OCI-LY1 (cell line): ENCODE measurements at regions not wholly inside any gene's neighbourhood (a gene's known extent, or its start where the extent isn't known, plus 50 kb on each side); places are given as distances from the start of the nearest gene placed in this dataset.

Experiments
- H2AFZ ChIP-seq: fragments of 200-600 bp; sonication (generic), shearing (Covaris generic); 2 replicates; pipeline ENCODE4 v1.6.0; 2014; ENCODE audit warnings: antibody characterized with exemption, mild to moderate bottlenecking, low read length
- H3F3A ChIP-seq: fragments of 200-600 bp; sonication (generic), shearing (Covaris generic); 2 replicates; pipeline ENCODE4 v1.6.0; 2014; ENCODE audit warnings: mild to moderate bottlenecking, antibody characterized with exemption, low read length, moderate library complexity; ENCODE audit not compliant: insufficient read depth
- H3K27ac ChIP-seq: fragments of 200-600 bp; sonication (generic); 2 replicates; pipeline ENCODE4 v1.5.1; 2014; ENCODE audit warnings: low read length, mixed run types, mild to moderate bottlenecking, low read depth; ENCODE audit not compliant: poor library complexity, severe bottlenecking
- H3K27me3 ChIP-seq: fragments of 200-600 bp; sonication (generic); 2 replicates; pipeline ENCODE4 v1.6.0; 2014; ENCODE audit warnings: antibody characterized with exemption, mild to moderate bottlenecking, low read length, moderate library complexity; ENCODE audit not compliant: insufficient read depth
- H3K36me3 ChIP-seq: fragments of 200-600 bp; sonication (generic); 2 replicates; pipeline ENCODE4 v1.6.1; 2014; ENCODE audit warnings: mild to moderate bottlenecking, antibody characterized with exemption, low read length, moderate library complexity, mixed read lengths; ENCODE audit not compliant: insufficient read depth
- H3K4me1 ChIP-seq: fragments of 200-600 bp; sonication (generic); 2 replicates; pipeline ENCODE4 v1.5.1; 2014; ENCODE audit warnings: mild to moderate bottlenecking, low read length, moderate library complexity; ENCODE audit not compliant: insufficient read depth, severe bottlenecking
- H3K4me2 ChIP-seq: fragments of 200-600 bp; sonication (generic), shearing (Covaris generic); 2 replicates; pipeline ENCODE4 v1.6.1; 2014; ENCODE audit warnings: low read length
- H3K4me3 ChIP-seq: fragments of 200-600 bp; sonication (generic); 2 replicates; pipeline ENCODE4 v1.5.1; 2014; ENCODE audit warnings: low read length, low read depth, mild to moderate bottlenecking, mixed read lengths; ENCODE audit not compliant: poor library complexity, severe bottlenecking
- H3K79me2 ChIP-seq: fragments of 200-600 bp; shearing (Covaris generic); 2 replicates; pipeline ENCODE4 v1.6.1; 2016; ENCODE audit warnings: mixed run types, low read length, mixed read lengths; ENCODE audit not compliant: insufficient read depth
- H3K9ac ChIP-seq: fragments of 200-600 bp; sonication (generic), shearing (Covaris generic); 2 replicates; pipeline ENCODE4 v1.6.1; 2014; ENCODE audit warnings: mild to moderate bottlenecking, low read length, mixed read lengths
- H3K9me2 ChIP-seq: fragments of 200-600 bp; sonication (generic), shearing (Covaris generic); 2 replicates; pipeline ENCODE4 v1.6.1; 2014; ENCODE audit warnings: low read depth, mild to moderate bottlenecking, low read length, mixed read lengths
- H3K9me3 ChIP-seq: fragments of 200-600 bp; shearing (Covaris generic); 2 replicates; pipeline ENCODE4 v1.6.1; 2014; ENCODE audit warnings: low read length, mixed read lengths
- H4K20me1 ChIP-seq: fragments of 200-600 bp; sonication (generic), shearing (Covaris generic); 2 replicates; pipeline ENCODE4 v1.6.0; 2016; ENCODE audit warnings: mild to moderate bottlenecking, low read length; ENCODE audit not compliant: insufficient read depth
- EZH2 ChIP-seq: fragments of 200-600 bp; sonication (generic), shearing (Covaris generic); IDR thresholded peaks from 2 replicates; pipeline ENCODE4 v1.8.0; 2017; ENCODE audit warnings: borderline replicate concordance, mixed run types, mild to moderate bottlenecking, antibody characterized with exemption, low read length, moderate library complexity, mixed read lengths
- TF ChIP-seq, protein P1 (sequence below): fragments of 200-600 bp; sonication (generic), shearing (Covaris generic); IDR thresholded peaks from 2 replicates; pipeline ENCODE4 v1.5.1; 2017; ENCODE audit warnings: mild to moderate bottlenecking, antibody characterized with exemption, low read length, moderate library complexity, mixed read lengths

DNA sequence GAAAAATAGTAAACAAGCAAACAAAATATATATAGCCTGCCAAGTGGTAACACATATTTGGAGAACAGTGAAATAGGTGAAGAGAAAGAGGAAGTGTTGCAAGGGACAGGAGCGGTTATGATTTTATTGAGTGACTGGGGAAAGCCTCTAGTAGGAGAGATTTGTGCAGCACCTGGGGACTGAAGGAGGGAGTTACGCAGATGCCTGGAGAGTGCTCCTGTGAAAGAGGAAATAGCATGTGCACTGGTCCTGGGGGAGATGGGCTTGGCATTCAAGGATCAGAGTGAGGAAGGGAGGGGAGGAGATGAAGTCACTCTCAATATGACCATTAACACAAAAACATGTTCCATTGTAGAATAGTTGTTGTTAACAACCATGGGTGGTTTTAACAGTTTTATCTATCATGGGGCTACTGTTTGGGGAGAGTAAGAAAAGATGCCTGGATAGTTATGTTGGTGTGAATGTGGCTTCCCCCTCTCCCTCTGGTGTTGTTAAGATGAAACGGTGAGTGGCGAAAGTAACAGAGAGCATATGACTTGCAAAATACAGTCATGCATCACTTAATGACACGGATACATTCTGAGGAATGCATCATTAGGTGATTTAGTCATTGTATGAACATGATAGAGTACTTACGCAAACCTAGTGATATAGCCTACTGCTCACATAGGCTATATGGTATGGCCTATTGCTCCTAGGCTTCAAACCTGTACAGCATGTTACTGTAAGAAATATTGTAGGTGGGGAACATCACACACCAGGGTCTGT, 251.7 kb upstream of the ARGLU1 start:
- Histone ChIP-seq H3K79me2 (no peaks in the 10 kb centered on the region; the same call in 1 of the 2 replicates), H3F3A (no peaks in the 10 kb centered on the region), H3K27me3 (no peaks in the 10 kb centered on the region), H3K4me2 (no peak overlapping the region), H4K20me1 (no peaks in the 10 kb centered on the region), H3K4me3 (no peak overlapping the region), H3K9me2 (no peaks in the 10 kb centered on the region), H2AFZ (no peak overlapping the region), H3K9me3 (no peaks in the 10 kb centered on the region), H3K4me1 (no peaks in the 10 kb centered on the region), H3K9ac (no peak overlapping the region), H3K27ac (no peak overlapping the region), H3K36me3 (no peaks in the 10 kb centered on the region)
- TF ChIP-seq EZH2: no peak
- TF ChIP-seq, protein P1, sequence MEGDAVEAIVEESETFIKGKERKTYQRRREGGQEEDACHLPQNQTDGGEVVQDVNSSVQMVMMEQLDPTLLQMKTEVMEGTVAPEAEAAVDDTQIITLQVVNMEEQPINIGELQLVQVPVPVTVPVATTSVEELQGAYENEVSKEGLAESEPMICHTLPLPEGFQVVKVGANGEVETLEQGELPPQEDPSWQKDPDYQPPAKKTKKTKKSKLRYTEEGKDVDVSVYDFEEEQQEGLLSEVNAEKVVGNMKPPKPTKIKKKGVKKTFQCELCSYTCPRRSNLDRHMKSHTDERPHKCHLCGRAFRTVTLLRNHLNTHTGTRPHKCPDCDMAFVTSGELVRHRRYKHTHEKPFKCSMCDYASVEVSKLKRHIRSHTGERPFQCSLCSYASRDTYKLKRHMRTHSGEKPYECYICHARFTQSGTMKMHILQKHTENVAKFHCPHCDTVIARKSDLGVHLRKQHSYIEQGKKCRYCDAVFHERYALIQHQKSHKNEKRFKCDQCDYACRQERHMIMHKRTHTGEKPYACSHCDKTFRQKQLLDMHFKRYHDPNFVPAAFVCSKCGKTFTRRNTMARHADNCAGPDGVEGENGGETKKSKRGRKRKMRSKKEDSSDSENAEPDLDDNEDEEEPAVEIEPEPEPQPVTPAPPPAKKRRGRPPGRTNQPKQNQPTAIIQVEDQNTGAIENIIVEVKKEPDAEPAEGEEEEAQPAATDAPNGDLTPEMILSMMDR: no peak

DNA sequence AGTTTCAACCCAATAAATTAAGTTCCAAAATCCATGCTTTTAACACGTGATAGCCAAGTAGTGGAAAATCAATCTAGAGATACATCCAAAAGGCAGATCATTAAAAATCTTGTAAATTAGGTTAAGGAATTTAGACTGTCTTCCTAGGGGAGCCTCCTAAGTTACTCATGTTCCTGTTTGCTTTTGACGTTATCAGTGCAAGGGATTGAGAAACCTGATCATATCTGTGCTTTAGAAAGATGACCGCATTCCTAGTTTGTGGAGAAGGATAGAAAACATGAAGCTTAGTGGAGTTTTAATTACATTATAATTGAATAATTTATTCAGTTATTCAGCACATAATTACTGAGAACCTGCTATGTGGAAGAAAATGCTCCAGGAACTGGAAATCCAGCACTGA, 251.0 kb upstream of the ARGLU1 start:
- Histone ChIP-seq H3K4me2 (no peak overlapping the region), H3K9me3 (no peaks in the 10 kb centered on the region), H3K36me3 (no peaks in the 10 kb centered on the region), H4K20me1 (no peaks in the 10 kb centered on the region), H3K4me1 (no peaks in the 10 kb centered on the region), H3K4me3 (no peak overlapping the region), H3K9me2 (no peaks in the 10 kb centered on the region), H3K27me3 (no peaks in the 10 kb centered on the region), H3K27ac (no peak overlapping the region), H3K9ac (no peak overlapping the region), H2AFZ (no peak overlapping the region), H3F3A (no peaks in the 10 kb centered on the region), H3K79me2 (no peaks in the 10 kb centered on the region; the same call in 1 of the 2 replicates)
- no peak for TF ChIP-seq EZH2
- TF ChIP-seq, protein P1: no peak

DNA sequence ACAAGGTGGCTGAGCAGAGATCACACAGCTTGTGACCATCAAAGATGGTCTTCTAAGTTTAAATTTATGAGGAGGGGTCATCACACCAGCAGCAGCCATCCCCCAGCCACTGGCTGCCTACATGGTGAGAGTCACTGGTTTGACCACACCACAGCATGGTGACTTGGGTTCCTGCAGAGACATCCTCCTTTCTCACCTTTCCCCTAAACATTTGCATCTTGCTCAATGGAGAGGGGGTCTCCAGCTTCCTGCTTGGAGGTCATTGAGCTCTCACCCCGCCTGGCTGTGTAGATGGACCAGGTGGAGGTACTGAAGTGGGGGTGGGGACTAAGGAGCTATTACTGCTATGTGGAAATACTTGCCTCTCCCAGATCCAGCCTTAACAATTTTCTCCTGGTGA, 247.6 kb upstream of the ARGLU1 start:
- H4K20me1 ChIP-seq: no peaks in the 10 kb centered on the region
- no peak overlapping the region for H3K9ac ChIP-seq
- H3K4me3 ChIP-seq: no peak overlapping the region
- no peaks in the 10 kb centered on the region; the same call in 1 of the 2 replicates for H3K79me2 ChIP-seq
- no peaks in the 10 kb centered on the region for H3F3A ChIP-seq
- H3K9me2 ChIP-seq: no peaks in the 10 kb centered on the region
- H2AFZ ChIP-seq: no peak overlapping the region
- H3K27me3 ChIP-seq: no peaks in the 10 kb centered on the region
- TF ChIP-seq, protein P1: no peak
- no peak for TF ChIP-seq EZH2
- no peaks in the 10 kb centered on the region for H3K4me1 ChIP-seq
- no peaks in the 10 kb centered on the region for H3K9me3 ChIP-seq
- no peaks in the 10 kb centered on the region for H3K36me3 ChIP-seq
- H3K27ac ChIP-seq: no peak overlapping the region
- no peak overlapping the region for H3K4me2 ChIP-seq
